Prostate gland (tissue), 2 donors: ENCODE measurements at regions not wholly inside any gene's neighbourhood (a gene's known extent, or its start where the extent isn't known, plus 50 kb on each side); places are given as distances from the start of the nearest gene placed in this dataset.

ENCODE experiments used
- DNase-seq: peaks from one replicate; pipeline ENCODE4 v3.0.0-alpha.2; 2019; ENCODE audit warnings: low spot score
- H3K27ac ChIP-seq, 2 donors: fragments of 200-600 bp; sonication (generic); 2 replicates each; pipeline ENCODE4 v1.5.1; 2017 to 2019
- H3K27me3 ChIP-seq: fragments of 200-600 bp; sonication (generic); replicated peaks from 2 replicates; pipeline ENCODE4 v1.5.1; 2019; ENCODE audit not compliant: insufficient read depth
- H3K36me3 ChIP-seq, 2 donors: fragments of 200-600 bp; sonication (generic); 1 replicate in 1 of 2; 2 replicates in 1 of 2; pipeline versions ENCODE4 v1.5.1 to v1.8.1; 2017 to 2019
- H3K4me1 ChIP-seq: fragments of 200-600 bp; sonication (generic); replicated peaks from 2 replicates; pipeline ENCODE4 v1.5.1; 2019
- H3K4me3 ChIP-seq, 2 donors: fragments of 200-600 bp; sonication (generic); 2 replicates each; pipeline ENCODE4 v1.5.1; 2017 to 2019
- H3K9me3 ChIP-seq: fragments of 200-600 bp; sonication (generic); 2 replicates; pipeline ENCODE4 v1.5.1; 2017
- POLR2A ChIP-seq: fragments of 450-650 bp; IDR thresholded peaks from one replicate; pipeline ENCODE4 v1.6.1; 2016; ENCODE audit warnings: antibody characterized with exemption, mild to moderate bottlenecking
- POLR2AphosphoS5 ChIP-seq: sonication (generic); formaldehyde crosslinking; IDR thresholded peaks from one replicate; pipeline ENCODE4 v1.6.1; 2017; ENCODE audit warnings: antibody characterized with exemption
- WGBS: methylation state at CpG from one replicate; pipeline ENCODE4 v1.1.5; 2018; 5-methylcytosine and 5-hydroxymethylcytosine counted together
- intact Hi-C: fragments of 100-400 bp; cut with DNase I; formaldehyde crosslinking; loops from one replicate; pipeline ENCODE4 v1.14.2; 2022
- TF ChIP-seq, protein P1 (sequence below), 4 experiments: fragments of 200-600 bp in 2 of 4; fragments of 450-650 bp in 2 of 4; sonication (generic) in 2 of 4; IDR thresholded peaks; 1 replicate in 3 of 4; 2 replicates in 1 of 4; pipeline ENCODE4 v1.5.1; 2016 to 2019; ENCODE audit warnings: antibody characterized with exemption in 4 of 4, mild to moderate bottlenecking in 2 of 4, moderate library complexity in 2 of 4

DNA sequence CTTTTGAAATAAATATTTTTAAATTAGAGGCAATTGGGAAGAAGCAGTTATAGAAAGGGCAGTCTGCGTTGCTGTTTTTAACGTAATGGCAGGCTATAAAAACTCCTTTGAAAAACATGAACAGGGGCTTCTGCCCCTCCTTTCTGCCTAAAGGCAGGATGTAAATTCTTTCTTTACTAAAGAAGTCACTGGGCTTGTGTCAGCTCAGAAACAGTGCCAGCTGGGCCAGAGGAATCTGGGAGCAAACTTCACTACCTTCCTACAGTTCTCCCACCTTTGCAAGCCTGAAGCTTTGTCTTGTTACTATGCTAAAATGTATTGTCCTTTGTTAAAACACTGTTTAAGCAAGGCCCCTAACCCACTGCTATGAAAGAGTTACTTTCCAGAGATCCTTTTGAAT lies 1664.8 kb downstream of the RPA4 start:
- H3K4me1 ChIP-seq, result no peaks in the 10 kb centered on the region
- no peaks in the 10 kb centered on the region for H3K27me3 ChIP-seq
- H3K36me3 ChIP-seq, result no peaks in the 10 kb centered on the region
- TF ChIP-seq, protein P1, sequence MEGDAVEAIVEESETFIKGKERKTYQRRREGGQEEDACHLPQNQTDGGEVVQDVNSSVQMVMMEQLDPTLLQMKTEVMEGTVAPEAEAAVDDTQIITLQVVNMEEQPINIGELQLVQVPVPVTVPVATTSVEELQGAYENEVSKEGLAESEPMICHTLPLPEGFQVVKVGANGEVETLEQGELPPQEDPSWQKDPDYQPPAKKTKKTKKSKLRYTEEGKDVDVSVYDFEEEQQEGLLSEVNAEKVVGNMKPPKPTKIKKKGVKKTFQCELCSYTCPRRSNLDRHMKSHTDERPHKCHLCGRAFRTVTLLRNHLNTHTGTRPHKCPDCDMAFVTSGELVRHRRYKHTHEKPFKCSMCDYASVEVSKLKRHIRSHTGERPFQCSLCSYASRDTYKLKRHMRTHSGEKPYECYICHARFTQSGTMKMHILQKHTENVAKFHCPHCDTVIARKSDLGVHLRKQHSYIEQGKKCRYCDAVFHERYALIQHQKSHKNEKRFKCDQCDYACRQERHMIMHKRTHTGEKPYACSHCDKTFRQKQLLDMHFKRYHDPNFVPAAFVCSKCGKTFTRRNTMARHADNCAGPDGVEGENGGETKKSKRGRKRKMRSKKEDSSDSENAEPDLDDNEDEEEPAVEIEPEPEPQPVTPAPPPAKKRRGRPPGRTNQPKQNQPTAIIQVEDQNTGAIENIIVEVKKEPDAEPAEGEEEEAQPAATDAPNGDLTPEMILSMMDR (IDR thresholded peaks at IDR 0.05), result no peak
- TF ChIP-seq POLR2AphosphoS5 (no peak), POLR2A (no peak)
- no peaks in the 10 kb centered on the region for H3K9me3 ChIP-seq
- no peak for DNase-seq
- intact Hi-C loops, result no loop called here
- no peak overlapping the region for H3K27ac ChIP-seq
- no peak overlapping the region for H3K4me3 ChIP-seq
- 7% methylated on average over 2 of the region's 2 CpGs for WGBS

DNA sequence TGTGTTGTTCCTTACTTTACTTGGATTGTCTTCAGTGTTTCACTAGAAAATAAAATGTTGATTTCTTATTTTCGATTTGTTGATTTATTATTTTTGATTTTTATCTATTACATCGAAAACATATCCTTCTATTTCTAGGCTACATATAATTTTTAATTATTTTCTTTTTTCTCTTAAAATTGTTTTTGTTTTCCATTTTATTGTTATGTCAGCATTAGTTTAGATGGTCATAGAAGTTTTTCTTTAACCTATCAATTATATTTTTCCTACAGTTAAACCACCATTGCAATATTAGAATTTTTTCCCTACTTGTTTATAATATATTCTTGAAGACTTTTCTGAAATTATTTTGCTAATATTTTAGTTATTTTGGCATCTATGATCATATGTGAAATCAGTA lies 1685.1 kb downstream of the RPA4 start:
- H3K27me3 ChIP-seq, result no peaks in the 10 kb centered on the region
- no peaks in the 10 kb centered on the region for H3K4me1 ChIP-seq
- intact Hi-C loops, result no loop called here
- H3K36me3 ChIP-seq, result no peaks in the 10 kb centered on the region
- DNase-seq, result no peak
- TF ChIP-seq, protein P1 (IDR thresholded peaks at IDR 0.05), result no peak
- no peak for TF ChIP-seq POLR2AphosphoS5
- no peak for TF ChIP-seq POLR2A
- no peaks in the 10 kb centered on the region for H3K9me3 ChIP-seq
- no peak overlapping the region for H3K4me3 ChIP-seq
- no peak overlapping the region for H3K27ac ChIP-seq
- 97% methylated on average over 2 of the region's 2 CpGs for WGBS

DNA sequence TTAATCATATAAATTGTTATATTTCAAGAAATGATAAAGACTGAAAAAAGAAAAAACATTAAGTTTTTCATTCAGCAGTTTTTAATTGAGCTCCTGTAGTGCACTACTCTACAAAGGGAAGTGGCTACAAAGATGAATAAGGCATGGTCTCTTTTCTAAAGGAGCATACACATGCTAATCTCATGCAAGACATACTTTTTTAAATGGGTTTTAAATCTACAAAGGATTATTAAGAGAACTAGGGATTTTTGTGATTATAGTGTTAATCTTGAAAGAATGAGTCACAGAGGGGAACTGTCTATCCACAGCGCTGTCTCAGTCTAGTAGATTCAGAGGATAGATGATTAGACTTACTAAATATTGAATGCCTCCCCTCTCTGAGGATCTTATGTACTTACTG lies 1722.2 kb downstream of the RPA4 start:
- intact Hi-C loops, result no loop called here
- no peaks in the 10 kb centered on the region for H3K4me1 ChIP-seq
- no peak overlapping the region for H3K27ac ChIP-seq
- no peak overlapping the region for H3K4me3 ChIP-seq
- H3K36me3 ChIP-seq, result no peaks in the 10 kb centered on the region
- TF ChIP-seq POLR2A (no peak), POLR2AphosphoS5 (no peak)
- TF ChIP-seq, protein P1 (IDR thresholded peaks at IDR 0.05), result no peak
- H3K9me3 ChIP-seq, result no peaks in the 10 kb centered on the region
- no peak for DNase-seq
- no peaks in the 10 kb centered on the region for H3K27me3 ChIP-seq
- WGBS, result 76% methylated on average over 1 of the region's 1 CpG

DNA sequence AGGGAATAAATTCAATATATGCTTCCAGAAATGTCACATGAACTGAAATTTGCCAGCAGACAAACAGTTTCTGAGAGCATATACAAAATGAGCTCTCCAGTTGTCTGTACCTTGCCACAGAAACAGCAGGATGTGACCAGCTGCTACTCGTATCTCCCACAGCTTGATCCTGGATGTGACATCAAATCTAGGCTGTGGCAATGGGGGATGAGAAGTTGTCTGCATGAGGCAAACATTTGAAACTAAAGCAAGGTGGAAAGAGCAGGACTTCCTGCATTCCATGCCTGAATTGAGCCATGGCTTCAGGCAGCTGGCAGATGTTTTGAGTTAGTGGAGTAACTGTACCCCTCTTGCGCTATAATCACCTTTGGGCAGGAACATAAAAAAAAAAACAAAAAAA lies 1724.0 kb downstream of the RPA4 start:
- no peak overlapping the region for H3K4me3 ChIP-seq
- H3K36me3 ChIP-seq, result no peaks in the 10 kb centered on the region
- DNase-seq, result no peak
- intact Hi-C loops, result no loop called here
- TF ChIP-seq POLR2AphosphoS5 (no peak), POLR2A (no peak)
- TF ChIP-seq, protein P1 (IDR thresholded peaks at IDR 0.05), result no peak
- WGBS, result 63% methylated on average over 2 of the region's 2 CpGs
- no peaks in the 10 kb centered on the region for H3K4me1 ChIP-seq
- H3K27ac ChIP-seq, result no peak overlapping the region
- H3K9me3 ChIP-seq, result no peaks in the 10 kb centered on the region
- H3K27me3 ChIP-seq, result no peaks in the 10 kb centered on the region

DNA sequence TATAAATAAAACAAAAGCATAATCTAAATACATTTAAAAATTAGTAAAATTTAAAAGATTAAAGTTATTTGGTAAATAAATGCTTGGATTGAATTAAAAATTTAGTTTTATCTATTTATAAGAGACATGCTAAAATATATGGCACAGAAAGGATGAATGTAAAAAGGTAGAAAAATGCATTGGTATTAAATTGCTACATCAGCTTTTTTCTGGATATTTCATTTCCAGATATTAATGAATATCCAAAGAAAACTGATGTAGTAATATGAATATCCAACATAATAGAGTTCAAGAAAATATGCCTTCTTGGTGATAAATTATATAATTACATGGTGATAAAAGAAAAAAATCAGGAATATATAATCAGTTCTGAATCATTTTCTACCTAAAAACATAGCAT lies 1743.9 kb downstream of the RPA4 start:
- no peak overlapping the region for H3K27ac ChIP-seq
- intact Hi-C loops, result no loop called here
- no peaks in the 10 kb centered on the region for H3K4me1 ChIP-seq
- H3K9me3 ChIP-seq, result no peaks in the 10 kb centered on the region
- H3K4me3 ChIP-seq, result no peak overlapping the region
- H3K27me3 ChIP-seq, result no peaks in the 10 kb centered on the region
- DNase-seq, result no peak
- TF ChIP-seq, protein P1 (IDR thresholded peaks at IDR 0.05), result no peak
- TF ChIP-seq POLR2AphosphoS5 (no peak), POLR2A (no peak)
- no peaks in the 10 kb centered on the region for H3K36me3 ChIP-seq
